ENCODE measurements at regions not wholly inside any gene's neighbourhood (a gene's known extent, or its start where the extent isn't known, plus 50 kb on each side); places are given as distances from the start of the nearest gene placed in this dataset.

DNA sequence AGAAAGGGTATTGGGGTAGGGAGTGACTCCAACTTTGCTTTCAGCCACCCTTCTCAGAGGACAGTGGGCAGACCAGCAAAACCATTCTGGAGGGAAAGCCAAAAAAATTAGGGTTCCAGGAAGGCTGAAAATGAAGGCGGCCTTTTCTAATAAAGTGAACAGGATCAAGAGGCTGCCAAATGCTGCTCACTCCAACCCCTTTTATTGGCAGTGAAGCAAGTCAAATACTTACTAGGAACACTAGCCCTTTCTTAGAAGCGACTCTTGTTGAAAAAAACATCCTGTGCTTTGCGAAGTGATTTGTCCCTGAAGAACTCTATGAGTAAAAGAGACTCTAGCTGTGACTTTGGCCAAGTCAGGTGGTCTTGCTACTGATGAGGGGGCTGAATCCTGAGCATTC, 83.6 kb upstream of the CYP1B1 start:
- no peak for DNase-seq (ENCODE audit: low read depth)
- no peak overlapping the region for H3K4me3 ChIP-seq (ENCODE audit: low read depth, low read length)
- TF ChIP-seq, protein P1, sequence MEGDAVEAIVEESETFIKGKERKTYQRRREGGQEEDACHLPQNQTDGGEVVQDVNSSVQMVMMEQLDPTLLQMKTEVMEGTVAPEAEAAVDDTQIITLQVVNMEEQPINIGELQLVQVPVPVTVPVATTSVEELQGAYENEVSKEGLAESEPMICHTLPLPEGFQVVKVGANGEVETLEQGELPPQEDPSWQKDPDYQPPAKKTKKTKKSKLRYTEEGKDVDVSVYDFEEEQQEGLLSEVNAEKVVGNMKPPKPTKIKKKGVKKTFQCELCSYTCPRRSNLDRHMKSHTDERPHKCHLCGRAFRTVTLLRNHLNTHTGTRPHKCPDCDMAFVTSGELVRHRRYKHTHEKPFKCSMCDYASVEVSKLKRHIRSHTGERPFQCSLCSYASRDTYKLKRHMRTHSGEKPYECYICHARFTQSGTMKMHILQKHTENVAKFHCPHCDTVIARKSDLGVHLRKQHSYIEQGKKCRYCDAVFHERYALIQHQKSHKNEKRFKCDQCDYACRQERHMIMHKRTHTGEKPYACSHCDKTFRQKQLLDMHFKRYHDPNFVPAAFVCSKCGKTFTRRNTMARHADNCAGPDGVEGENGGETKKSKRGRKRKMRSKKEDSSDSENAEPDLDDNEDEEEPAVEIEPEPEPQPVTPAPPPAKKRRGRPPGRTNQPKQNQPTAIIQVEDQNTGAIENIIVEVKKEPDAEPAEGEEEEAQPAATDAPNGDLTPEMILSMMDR (IDR thresholded peaks at IDR 0.05; ENCODE audit: insufficient read depth, low read depth, low read length, missing control alignments) = no peak

DNA sequence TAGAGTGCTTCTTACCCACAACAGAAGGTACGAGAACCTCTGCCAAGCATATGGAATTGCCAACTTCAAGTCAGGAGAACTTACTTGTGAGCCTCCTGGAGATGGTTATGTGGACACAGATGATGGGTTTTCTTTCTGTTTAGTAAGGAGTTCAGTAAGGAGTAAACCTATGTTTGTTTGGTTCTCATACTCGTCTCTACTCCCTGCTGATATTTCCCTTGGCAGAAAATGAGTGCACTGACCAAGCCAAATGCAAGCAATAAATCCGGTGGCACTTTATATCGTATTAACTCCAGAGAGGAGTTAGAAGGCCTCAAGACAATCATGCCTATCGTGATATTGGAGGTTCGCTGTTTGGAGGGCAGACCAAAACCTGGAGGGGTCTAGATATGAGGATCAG, 83.2 kb upstream of the CYP1B1 start:
- TF ChIP-seq, protein P1 (IDR thresholded peaks at IDR 0.05; ENCODE audit: insufficient read depth, low read depth, low read length, missing control alignments) = no peak
- DNase-seq (ENCODE audit: low read depth) = no peak
- H3K4me3 ChIP-seq (ENCODE audit: low read depth, low read length) = no peak overlapping the region

GRCh38 chr2:38158378-38159118, 82.6 kb upstream of the CYP1B1 start:
- DNase-seq (ENCODE audit: low read depth) = no peak
- TF ChIP-seq, protein P1 (IDR thresholded peaks at IDR 0.05; ENCODE audit: insufficient read depth, low read depth, low read length, missing control alignments) = no peak
- H3K4me3 ChIP-seq (ENCODE audit: low read depth, low read length) = no peak overlapping the region

DNA sequence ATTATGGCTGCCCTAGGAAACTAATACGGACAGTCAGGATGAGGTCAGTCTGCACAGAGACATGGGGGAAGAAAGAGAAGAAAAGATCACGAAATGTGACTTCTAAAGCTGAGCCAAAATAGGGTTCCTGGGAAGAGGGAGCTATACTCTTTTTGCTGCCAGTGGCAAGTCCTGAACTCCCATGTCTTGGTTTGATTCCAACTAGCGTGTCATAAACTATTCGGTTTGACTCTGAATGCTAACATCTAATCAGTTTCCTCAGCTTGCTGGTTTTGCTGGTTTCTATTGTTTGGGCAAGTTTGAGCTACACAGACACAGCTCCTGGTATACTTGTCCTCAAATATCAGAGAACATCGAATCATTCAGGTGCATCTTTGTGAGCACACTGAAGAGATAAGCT, 80.5 kb upstream of the CYP1B1 start:
- H3K4me3 ChIP-seq (ENCODE audit: low read depth, low read length) = no peak overlapping the region
- no peak for DNase-seq (ENCODE audit: low read depth)
- TF ChIP-seq, protein P1 (IDR thresholded peaks at IDR 0.05; ENCODE audit: insufficient read depth, low read depth, low read length, missing control alignments) = no peak

GRCh38 chr2:38155015-38155414, 79.1 kb upstream of the CYP1B1 start:
- H3K4me3 ChIP-seq (ENCODE audit: low read depth, low read length) = no peak overlapping the region
- TF ChIP-seq, protein P1 (IDR thresholded peaks at IDR 0.05; ENCODE audit: insufficient read depth, low read depth, low read length, missing control alignments) = no peak
- no peak for DNase-seq (ENCODE audit: low read depth)

DNA sequence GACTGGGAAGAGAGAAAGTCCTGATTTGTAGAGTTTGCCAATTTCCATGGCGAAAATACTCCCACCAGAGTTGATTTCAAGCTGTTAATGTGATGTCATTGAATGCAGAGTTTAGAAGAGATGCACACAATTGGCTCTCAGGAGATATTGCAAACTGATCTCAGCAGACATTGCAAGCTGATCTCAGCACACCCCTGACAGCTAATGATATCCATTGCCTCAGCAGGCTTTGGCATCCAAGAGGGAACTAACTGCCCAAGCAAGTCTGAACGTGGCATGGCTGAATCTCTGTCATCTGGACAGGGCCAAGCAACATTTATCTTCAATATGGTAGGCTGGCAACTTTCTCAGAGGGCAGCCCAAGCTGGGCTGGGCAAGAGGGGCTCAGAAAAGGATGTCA, 78.4 kb upstream of the CYP1B1 start:
- H3K4me3 ChIP-seq (ENCODE audit: low read depth, low read length) = no peak overlapping the region
- DNase-seq (ENCODE audit: low read depth) = no peak
- TF ChIP-seq, protein P1 (IDR thresholded peaks at IDR 0.05; ENCODE audit: insufficient read depth, low read depth, low read length, missing control alignments) = no peak
